H9 (cell line): ENCODE measurements at regions not wholly inside any gene's neighbourhood (a gene's known extent, or its start where the extent isn't known, plus 50 kb on each side); places are given as distances from the start of the nearest gene placed in this dataset.

Source experiments
- DNase-seq: peaks from one replicate; pipeline ENCODE4 v3.0.0-alpha.2; 2017
- H2AFZ ChIP-seq: one replicate; pipeline ENCODE4 v1.6.1; 2013; ENCODE audit warnings: mild to moderate bottlenecking, low read length, control low read depth, moderate library complexity
- H2AK5ac ChIP-seq: 2 replicates; pipeline ENCODE4 v1.6.1; 2013; ENCODE audit warnings: low read length, control low read depth, mixed read lengths; ENCODE audit not compliant: insufficient read length
- H2BK120ac ChIP-seq: one replicate; pipeline ENCODE4 v1.6.1; 2013; ENCODE audit warnings: low read depth, mild to moderate bottlenecking, low read length, control low read depth, inconsistent platforms; ENCODE audit not compliant: poor library complexity, severe bottlenecking
- H2BK12ac ChIP-seq: 2 replicates; pipeline ENCODE4 v1.6.1; 2013; ENCODE audit warnings: low read length, control low read depth, mixed read lengths, low read depth; ENCODE audit not compliant: insufficient read length
- H2BK15ac ChIP-seq: 2 replicates; pipeline ENCODE4 v1.6.1; 2013; ENCODE audit warnings: low read depth, low read length, control low read depth
- H2BK20ac ChIP-seq: one replicate; pipeline ENCODE4 v1.6.1; 2013; ENCODE audit warnings: low read depth, mild to moderate bottlenecking, low read length, control low read depth, inconsistent platforms; ENCODE audit not compliant: poor library complexity, severe bottlenecking
- H2BK5ac ChIP-seq: 2 replicates; pipeline ENCODE4 v1.6.1; 2013; ENCODE audit warnings: low read length, control low read depth, mixed read lengths; ENCODE audit not compliant: insufficient read length
- H3K14ac ChIP-seq: 2 replicates; pipeline ENCODE4 v1.6.1; 2013; ENCODE audit warnings: low read length, control low read depth; ENCODE audit not compliant: insufficient read depth
- H3K18ac ChIP-seq: 2 replicates; pipeline ENCODE4 v1.6.1; 2013; ENCODE audit warnings: low read depth, mild to moderate bottlenecking, mixed read lengths, low read length, control low read depth; ENCODE audit not compliant: insufficient read length
- H3K23ac ChIP-seq: 2 replicates; pipeline ENCODE4 v1.6.1; 2013; ENCODE audit warnings: low read length, control low read depth, mixed read lengths, low read depth; ENCODE audit not compliant: insufficient read length
- H3K23me2 ChIP-seq: 2 replicates; pipeline ENCODE4 v1.6.1; 2013; ENCODE audit warnings: low read depth, mild to moderate bottlenecking, mixed read lengths, low read length, control low read depth; ENCODE audit not compliant: insufficient read length, poor library complexity, severe bottlenecking
- H3K27ac ChIP-seq: 2 replicates; pipeline ENCODE4 v1.5.1; 2013; ENCODE audit warnings: low read length, control low read depth, mixed read lengths, low read depth; ENCODE audit not compliant: insufficient read length
- H3K27me3 ChIP-seq: 2 replicates; pipeline ENCODE4 v1.6.1; 2013; ENCODE audit warnings: low read length, control low read depth, inconsistent platforms; ENCODE audit not compliant: insufficient read depth
- H3K4ac ChIP-seq: 2 replicates; pipeline ENCODE4 v1.6.1; 2013; ENCODE audit warnings: low read depth, mild to moderate bottlenecking, control low read depth, inconsistent platforms, low read length, moderate library complexity
- H3K4me1 ChIP-seq: 2 replicates; pipeline ENCODE4 v1.6.1; 2013; ENCODE audit warnings: low read length, control low read depth, inconsistent platforms; ENCODE audit not compliant: insufficient read depth
- H3K4me2 ChIP-seq: 2 replicates; pipeline ENCODE4 v1.6.1; 2013; ENCODE audit warnings: low read length, control low read depth, mixed read lengths; ENCODE audit not compliant: insufficient read length, insufficient read depth
- H3K56ac ChIP-seq: 2 replicates; pipeline ENCODE4 v1.6.1; 2013; ENCODE audit warnings: low read depth, mild to moderate bottlenecking, mixed read lengths, low read length, control low read depth; ENCODE audit not compliant: insufficient read length
- H3K79me1 ChIP-seq: 2 replicates; pipeline ENCODE4 v1.6.1; 2013; ENCODE audit warnings: low read depth, mild to moderate bottlenecking, moderate library complexity, low read length, control low read depth, inconsistent platforms; ENCODE audit not compliant: insufficient read depth, poor library complexity, severe bottlenecking
- H3K79me2 ChIP-seq: 2 replicates; pipeline ENCODE4 v1.6.1; 2013; ENCODE audit warnings: low read length, control low read depth, inconsistent platforms; ENCODE audit not compliant: insufficient read depth
- H3K9ac ChIP-seq: 2 replicates; pipeline ENCODE4 v1.6.1; 2013; ENCODE audit warnings: low read length, control low read depth, mixed read lengths; ENCODE audit not compliant: insufficient read length; ENCODE audit errors: extremely low read depth
- H3K9me3 ChIP-seq: one replicate; pipeline ENCODE4 v1.6.1; 2013; ENCODE audit warnings: low read depth, low read length, inconsistent platforms; ENCODE audit not compliant: control insufficient read depth
- H3T11ph ChIP-seq: one replicate; pipeline ENCODE4 v1.6.1; 2013; ENCODE audit warnings: mild to moderate bottlenecking, low read length, control low read depth, inconsistent platforms
- H4K20me1 ChIP-seq: one replicate; pipeline ENCODE4 v1.6.1; 2013; ENCODE audit not compliant: control insufficient read depth, insufficient read length, insufficient read depth
- H4K5ac ChIP-seq: 2 replicates; pipeline ENCODE4 v1.6.1; 2013; ENCODE audit warnings: low read depth, mild to moderate bottlenecking, mixed read lengths, low read length, control low read depth; ENCODE audit not compliant: insufficient read length
- H4K8ac ChIP-seq: replicated peaks from 2 replicates; pipeline ENCODE4 v1.6.1; 2013; ENCODE audit warnings: low read length, control low read depth, mixed read lengths, low read depth; ENCODE audit not compliant: insufficient read length
- H4K91ac ChIP-seq: 2 replicates; pipeline ENCODE4 v1.6.1; 2013; ENCODE audit warnings: low read depth, mild to moderate bottlenecking, moderate library complexity, mixed read lengths, low read length, control low read depth; ENCODE audit not compliant: insufficient read length
- H3K27ac Mint-ChIP-seq, 3 experiments: 2 replicates in 2 of 3; 3 replicates in 1 of 3; pipeline ENCODE4 v1.8.0; 2020 to 2021; ENCODE audit warnings: mixed read lengths in 3 of 3, mild to moderate bottlenecking in 1 of 3, moderate library complexity in 1 of 3
- H3K27me3 Mint-ChIP-seq: 2 replicates; pipeline ENCODE4 v1.8.0; 2021; ENCODE audit warnings: low read depth, mild to moderate bottlenecking, moderate library complexity, mixed read lengths
- H3K36me3 Mint-ChIP-seq, 3 experiments: 2 replicates in 2 of 3; 3 replicates in 1 of 3; pipeline ENCODE4 v1.8.0; 2020 to 2021; ENCODE audit warnings: low read depth in 3 of 3, mixed read lengths in 3 of 3; ENCODE audit not compliant: insufficient read depth in 1 of 3
- H3K4me1 Mint-ChIP-seq, 2 experiments: 2 replicates each; pipeline ENCODE4 v1.8.0; 2020; ENCODE audit warnings: mixed read lengths in 2 of 2
- H3K4me3 Mint-ChIP-seq, 2 experiments: 2 replicates in 1 of 2; 3 replicates in 1 of 2; pipeline ENCODE4 v1.8.0; 2020 to 2021; ENCODE audit warnings: mild to moderate bottlenecking in 2 of 2, mixed read lengths in 2 of 2, moderate library complexity in 1 of 2
- H3K9me3 Mint-ChIP-seq, 2 experiments: 2 replicates in 1 of 2; 3 replicates in 1 of 2; pipeline ENCODE4 v1.8.0; 2020; ENCODE audit warnings: mild to moderate bottlenecking in 2 of 2, mixed read lengths in 2 of 2, moderate library complexity in 1 of 2
- WGBS: extraction: QIAGEN DNeasy Blood & Tissue Kit; methylation state at CpG from one replicate; pipeline ENCODE4 v1.1.7; 2013; ENCODE audit warnings: missing lambda C conversion rate, low lambda C conversion rate, mixed read lengths; ENCODE audit not compliant: insufficient read length; ENCODE audit errors: extremely low coverage; 5-methylcytosine and 5-hydroxymethylcytosine counted together
- TF ChIP-seq, protein P1 (sequence below): fragments of 200-600 bp; sonication (generic); conservative IDR thresholded peaks from 3 replicates; pipeline ENCODE4 v1.8.0; 2021; ENCODE audit warnings: antibody characterized with exemption, mild to moderate bottlenecking

GRCh38 chr11:100612766-100613165, 74.3 kb upstream of the ARHGAP42 start:
- Histone ChIP-seq H3K4me2 (no peak overlapping the region), H2BK120ac (no peak overlapping the region), H3K14ac (no peak overlapping the region), H4K8ac (no peak overlapping the region), H3K79me1 (no peaks in the 10 kb centered on the region), H3K23me2 (no peaks in the 10 kb centered on the region), H4K91ac (no peak overlapping the region), H4K20me1 (no peaks in the 10 kb centered on the region), H3K4me1 (no peaks in the 10 kb centered on the region), H3T11ph (no peak overlapping the region), H4K5ac (no peak overlapping the region), H3K23ac (no peak overlapping the region), H2BK15ac (no peak overlapping the region), H2AFZ (no peak overlapping the region), H2BK20ac (no peak overlapping the region), H2BK12ac (no peak overlapping the region), H2BK5ac (no peak overlapping the region), H3K9ac (no peak overlapping the region), H3K4ac (no peak overlapping the region), H3K18ac (no peak overlapping the region), H3K79me2 (no peaks in the 10 kb centered on the region), H3K56ac (no peak overlapping the region), H3K27me3 (no peaks in the 10 kb centered on the region), H3K27ac (no peak overlapping the region), H2AK5ac (no peak overlapping the region), H3K9me3 (no peaks in the 10 kb centered on the region)
- Mint-ChIP-seq H3K36me3 (no peaks in the 10 kb centered on the region; a peak in 1 of 7 replicates), H3K27ac (no peak overlapping the region; a peak in 1 of 7 replicates), H3K9me3 (no peaks in the 10 kb centered on the region; a peak in 1 of 5 replicates), H3K27me3 (no peaks in the 10 kb centered on the region), H3K4me1 (peaks cover 0 to under 1% of the 10 kb centered on the region in 2 experiments; a peak in 1 of 4 replicates), H3K4me3 (no peak overlapping the region)
- TF ChIP-seq, protein P1, sequence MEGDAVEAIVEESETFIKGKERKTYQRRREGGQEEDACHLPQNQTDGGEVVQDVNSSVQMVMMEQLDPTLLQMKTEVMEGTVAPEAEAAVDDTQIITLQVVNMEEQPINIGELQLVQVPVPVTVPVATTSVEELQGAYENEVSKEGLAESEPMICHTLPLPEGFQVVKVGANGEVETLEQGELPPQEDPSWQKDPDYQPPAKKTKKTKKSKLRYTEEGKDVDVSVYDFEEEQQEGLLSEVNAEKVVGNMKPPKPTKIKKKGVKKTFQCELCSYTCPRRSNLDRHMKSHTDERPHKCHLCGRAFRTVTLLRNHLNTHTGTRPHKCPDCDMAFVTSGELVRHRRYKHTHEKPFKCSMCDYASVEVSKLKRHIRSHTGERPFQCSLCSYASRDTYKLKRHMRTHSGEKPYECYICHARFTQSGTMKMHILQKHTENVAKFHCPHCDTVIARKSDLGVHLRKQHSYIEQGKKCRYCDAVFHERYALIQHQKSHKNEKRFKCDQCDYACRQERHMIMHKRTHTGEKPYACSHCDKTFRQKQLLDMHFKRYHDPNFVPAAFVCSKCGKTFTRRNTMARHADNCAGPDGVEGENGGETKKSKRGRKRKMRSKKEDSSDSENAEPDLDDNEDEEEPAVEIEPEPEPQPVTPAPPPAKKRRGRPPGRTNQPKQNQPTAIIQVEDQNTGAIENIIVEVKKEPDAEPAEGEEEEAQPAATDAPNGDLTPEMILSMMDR = no peak
- no CpG with 5 or more reads among the region's 2 CpGs for WGBS
- no peak for DNase-seq
